ENCODE measurements at regions not wholly inside any gene's neighbourhood (a gene's known extent, or its start where the extent isn't known, plus 50 kb on each side); places are given as distances from the start of the nearest gene placed in this dataset.

DNA sequence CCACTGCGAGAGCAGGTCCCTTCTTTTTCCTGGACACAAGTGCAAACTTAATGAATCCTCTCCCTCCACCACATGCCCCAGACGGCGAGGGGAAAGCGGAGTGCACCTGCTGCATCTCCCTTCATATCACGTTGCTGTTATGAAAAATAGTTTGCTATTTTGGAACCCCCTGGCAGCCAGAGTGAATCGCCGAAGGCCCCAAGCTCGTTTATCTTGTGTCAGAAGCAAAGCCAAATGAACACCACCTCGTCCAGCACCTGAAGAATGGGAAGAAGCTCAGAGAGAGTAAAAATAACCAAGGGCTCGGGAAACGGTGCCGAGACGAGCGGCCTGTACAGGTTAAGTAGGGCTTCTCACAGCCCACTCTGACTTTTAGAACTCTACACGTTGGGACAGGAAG lies 394.6 kb upstream of the RORA start:
- DNase-seq (ENCODE audit: low read depth) = no peak
- Histone ChIP-seq H3K36me3 (ENCODE audit: control insufficient read depth, insufficient read depth, low read length) (no peaks in the 10 kb centered on the region), H3K4me3 (ENCODE audit: low read depth, low read length) (no peak overlapping the region), H3K27me3 (ENCODE audit: control insufficient read depth, insufficient read depth, low read length) (no peaks in the 10 kb centered on the region)
- TF ChIP-seq, protein P1, sequence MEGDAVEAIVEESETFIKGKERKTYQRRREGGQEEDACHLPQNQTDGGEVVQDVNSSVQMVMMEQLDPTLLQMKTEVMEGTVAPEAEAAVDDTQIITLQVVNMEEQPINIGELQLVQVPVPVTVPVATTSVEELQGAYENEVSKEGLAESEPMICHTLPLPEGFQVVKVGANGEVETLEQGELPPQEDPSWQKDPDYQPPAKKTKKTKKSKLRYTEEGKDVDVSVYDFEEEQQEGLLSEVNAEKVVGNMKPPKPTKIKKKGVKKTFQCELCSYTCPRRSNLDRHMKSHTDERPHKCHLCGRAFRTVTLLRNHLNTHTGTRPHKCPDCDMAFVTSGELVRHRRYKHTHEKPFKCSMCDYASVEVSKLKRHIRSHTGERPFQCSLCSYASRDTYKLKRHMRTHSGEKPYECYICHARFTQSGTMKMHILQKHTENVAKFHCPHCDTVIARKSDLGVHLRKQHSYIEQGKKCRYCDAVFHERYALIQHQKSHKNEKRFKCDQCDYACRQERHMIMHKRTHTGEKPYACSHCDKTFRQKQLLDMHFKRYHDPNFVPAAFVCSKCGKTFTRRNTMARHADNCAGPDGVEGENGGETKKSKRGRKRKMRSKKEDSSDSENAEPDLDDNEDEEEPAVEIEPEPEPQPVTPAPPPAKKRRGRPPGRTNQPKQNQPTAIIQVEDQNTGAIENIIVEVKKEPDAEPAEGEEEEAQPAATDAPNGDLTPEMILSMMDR (IDR thresholded peaks at IDR 0.05; ENCODE audit: insufficient read depth, low read length, poor library complexity, severe bottlenecking) = no peak

DNA sequence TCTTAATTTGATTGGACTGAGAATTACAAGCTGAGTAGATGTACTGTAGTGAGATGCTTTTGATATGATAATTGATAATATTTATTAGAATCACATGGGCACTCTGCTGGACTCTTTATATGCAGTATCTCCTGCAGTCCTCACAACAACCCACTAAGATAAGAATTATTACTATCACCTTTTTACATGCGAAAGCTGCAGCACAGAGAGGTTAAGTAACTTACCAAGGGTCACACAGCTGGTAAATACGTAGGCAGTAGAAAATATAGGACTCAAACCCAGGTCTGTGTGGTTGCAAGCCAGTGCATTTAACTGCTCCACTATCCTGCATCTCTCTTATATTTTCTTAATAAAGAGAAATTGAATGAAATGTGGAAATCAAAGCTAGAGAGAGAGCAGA lies 392.8 kb upstream of the RORA start:
- H3K36me3 ChIP-seq (ENCODE audit: control insufficient read depth, insufficient read depth, low read length) = no peaks in the 10 kb centered on the region
- H3K27me3 ChIP-seq (ENCODE audit: control insufficient read depth, insufficient read depth, low read length) = no peaks in the 10 kb centered on the region
- TF ChIP-seq, protein P1 (IDR thresholded peaks at IDR 0.05; ENCODE audit: insufficient read depth, low read length, poor library complexity, severe bottlenecking) = no peak
- no peak overlapping the region for H3K4me3 ChIP-seq (ENCODE audit: low read depth, low read length)
- DNase-seq (ENCODE audit: low read depth) = no peak

DNA sequence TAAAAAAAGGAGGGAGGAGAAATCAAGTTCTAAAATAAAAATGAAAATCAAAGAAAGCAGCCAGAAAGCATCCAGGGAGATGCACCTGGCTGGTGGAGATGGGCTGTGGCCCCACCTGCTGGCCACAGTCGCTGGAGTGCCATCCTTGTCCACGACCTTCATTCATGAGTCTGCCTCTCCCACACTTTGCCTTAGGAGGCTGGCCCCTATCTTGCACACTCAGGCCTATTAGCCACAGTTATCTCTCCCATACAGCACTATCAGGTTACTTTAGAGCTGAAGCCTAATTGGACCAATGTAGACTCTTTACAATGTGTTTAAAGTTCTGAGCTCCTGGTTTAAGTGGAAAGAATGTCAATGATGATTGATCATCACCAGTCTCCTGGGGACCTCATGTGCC lies 392.0 kb upstream of the RORA start:
- H3K36me3 ChIP-seq (ENCODE audit: control insufficient read depth, insufficient read depth, low read length) = no peaks in the 10 kb centered on the region
- no peaks in the 10 kb centered on the region for H3K27me3 ChIP-seq (ENCODE audit: control insufficient read depth, insufficient read depth, low read length)
- TF ChIP-seq, protein P1 (IDR thresholded peaks at IDR 0.05; ENCODE audit: insufficient read depth, low read length, poor library complexity, severe bottlenecking) = peak; percentile 62
- no peak for DNase-seq (ENCODE audit: low read depth)
- H3K4me3 ChIP-seq (ENCODE audit: low read depth, low read length) = no peak overlapping the region

DNA sequence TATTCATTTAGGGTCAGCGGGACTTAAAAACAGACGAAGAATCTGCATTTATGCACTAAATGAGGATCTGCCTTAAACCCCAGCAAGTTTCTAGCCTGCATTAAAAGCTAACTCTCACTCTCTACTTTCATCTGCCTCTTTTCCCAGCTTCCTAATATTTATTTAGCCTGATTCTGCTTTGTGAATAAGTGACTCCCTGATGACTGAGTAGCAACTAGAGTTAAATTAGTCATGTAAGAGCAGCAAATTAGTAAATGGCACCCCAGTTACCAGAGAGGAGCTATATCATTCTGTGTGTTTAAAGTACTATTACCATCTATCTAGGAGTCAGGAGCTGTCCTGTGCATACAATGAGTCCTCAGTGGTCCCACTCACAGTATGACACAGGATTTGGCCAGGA lies 391.0 kb upstream of the RORA start:
- Histone ChIP-seq H3K4me3 (ENCODE audit: low read depth, low read length) (no peak overlapping the region), H3K36me3 (ENCODE audit: control insufficient read depth, insufficient read depth, low read length) (no peaks in the 10 kb centered on the region), H3K27me3 (ENCODE audit: control insufficient read depth, insufficient read depth, low read length) (no peaks in the 10 kb centered on the region)
- TF ChIP-seq, protein P1 (IDR thresholded peaks at IDR 0.05; ENCODE audit: insufficient read depth, low read length, poor library complexity, severe bottlenecking) = no peak
- no peak for DNase-seq (ENCODE audit: low read depth)

DNA sequence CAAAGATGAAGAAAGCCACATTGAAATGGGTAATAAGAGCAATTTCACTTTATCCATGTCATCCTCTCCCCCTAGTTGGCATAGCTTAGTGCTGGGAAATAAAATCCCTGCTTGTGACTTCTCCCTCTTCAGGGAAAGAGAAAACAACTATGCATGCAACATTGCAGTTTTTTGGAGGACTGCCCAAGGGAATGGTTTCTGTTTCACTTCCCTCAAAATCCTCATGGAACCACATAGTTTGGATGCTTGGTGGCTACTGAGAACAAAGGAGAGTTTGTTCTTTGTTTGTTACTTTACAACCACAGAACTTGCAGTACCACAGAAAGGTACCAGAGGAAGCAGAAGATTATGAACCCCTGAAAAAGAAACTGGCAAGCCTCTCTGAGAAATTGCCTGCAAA lies 384.6 kb upstream of the RORA start:
- Histone ChIP-seq H3K27me3 (ENCODE audit: control insufficient read depth, insufficient read depth, low read length) (no peaks in the 10 kb centered on the region), H3K4me3 (ENCODE audit: low read depth, low read length) (no peak overlapping the region), H3K36me3 (ENCODE audit: control insufficient read depth, insufficient read depth, low read length) (no peaks in the 10 kb centered on the region)
- DNase-seq (ENCODE audit: low read depth) = no peak
- TF ChIP-seq, protein P1 (IDR thresholded peaks at IDR 0.05; ENCODE audit: insufficient read depth, low read length, poor library complexity, severe bottlenecking) = no peak

DNA sequence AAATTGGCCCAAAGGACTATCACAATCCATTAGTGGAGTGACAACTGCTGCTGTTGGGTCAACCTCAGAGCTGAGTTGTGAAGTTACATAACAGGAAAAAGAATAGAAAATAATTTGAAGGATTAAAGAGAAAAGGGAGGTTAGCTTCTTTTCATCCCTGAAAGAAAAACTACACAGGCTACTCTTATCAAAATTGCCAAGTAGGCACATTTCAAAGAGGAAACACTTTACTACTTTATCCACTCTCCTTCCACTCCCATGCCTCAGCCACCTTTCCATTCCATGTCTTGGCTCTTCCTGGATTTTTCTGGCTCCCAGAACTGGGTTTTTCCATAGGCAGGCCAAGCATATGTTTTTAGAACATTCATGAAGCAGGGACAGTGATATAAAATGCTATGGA lies 384.0 kb upstream of the RORA start:
- TF ChIP-seq, protein P1 (IDR thresholded peaks at IDR 0.05; ENCODE audit: insufficient read depth, low read length, poor library complexity, severe bottlenecking) = no peak
- Histone ChIP-seq H3K36me3 (ENCODE audit: control insufficient read depth, insufficient read depth, low read length) (no peaks in the 10 kb centered on the region), H3K4me3 (ENCODE audit: low read depth, low read length) (no peak overlapping the region), H3K27me3 (ENCODE audit: control insufficient read depth, insufficient read depth, low read length) (no peaks in the 10 kb centered on the region)
- DNase-seq (ENCODE audit: low read depth) = no peak

Measured in kidney epithelial cell (primary cell).